ENCODE measurements at regions not wholly inside any gene's neighbourhood (a gene's known extent, or its start where the extent isn't known, plus 50 kb on each side); places are given as distances from the start of the nearest gene placed in this dataset.

DNA sequence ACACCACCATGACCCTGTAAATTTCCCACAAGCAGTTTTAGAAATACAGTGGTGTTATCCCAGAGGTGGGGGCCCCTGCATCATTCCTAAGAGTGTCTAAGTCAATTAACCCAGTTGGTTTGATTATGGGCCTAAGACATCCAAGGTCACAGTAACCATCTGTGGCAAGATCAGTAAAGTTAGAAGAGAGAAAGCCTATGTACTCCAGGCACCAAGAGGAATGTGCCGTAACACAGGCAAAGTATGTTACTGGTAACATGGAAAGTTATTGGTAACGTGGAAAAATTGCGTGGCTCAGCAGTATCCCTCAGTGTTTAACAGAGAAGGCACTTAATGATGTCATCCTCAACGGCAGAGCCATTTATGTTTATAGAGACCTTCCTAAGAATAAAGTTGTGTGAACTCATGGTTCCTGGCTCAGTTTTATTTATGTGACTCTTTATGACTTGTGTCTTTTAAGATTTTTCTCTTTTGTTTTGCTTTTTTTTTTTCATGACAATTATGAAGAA lies 144.1 kb upstream of the RASGRP1 start:
- no peaks in the 10 kb centered on the region for H3K36me3 ChIP-seq (ENCODE audit: insufficient read depth, low read length, poor library complexity, severe bottlenecking)
- no peak overlapping the region for H3K27ac ChIP-seq (ENCODE audit: low read depth, low read length, poor library complexity, severe bottlenecking)
- TF ChIP-seq, protein P1, sequence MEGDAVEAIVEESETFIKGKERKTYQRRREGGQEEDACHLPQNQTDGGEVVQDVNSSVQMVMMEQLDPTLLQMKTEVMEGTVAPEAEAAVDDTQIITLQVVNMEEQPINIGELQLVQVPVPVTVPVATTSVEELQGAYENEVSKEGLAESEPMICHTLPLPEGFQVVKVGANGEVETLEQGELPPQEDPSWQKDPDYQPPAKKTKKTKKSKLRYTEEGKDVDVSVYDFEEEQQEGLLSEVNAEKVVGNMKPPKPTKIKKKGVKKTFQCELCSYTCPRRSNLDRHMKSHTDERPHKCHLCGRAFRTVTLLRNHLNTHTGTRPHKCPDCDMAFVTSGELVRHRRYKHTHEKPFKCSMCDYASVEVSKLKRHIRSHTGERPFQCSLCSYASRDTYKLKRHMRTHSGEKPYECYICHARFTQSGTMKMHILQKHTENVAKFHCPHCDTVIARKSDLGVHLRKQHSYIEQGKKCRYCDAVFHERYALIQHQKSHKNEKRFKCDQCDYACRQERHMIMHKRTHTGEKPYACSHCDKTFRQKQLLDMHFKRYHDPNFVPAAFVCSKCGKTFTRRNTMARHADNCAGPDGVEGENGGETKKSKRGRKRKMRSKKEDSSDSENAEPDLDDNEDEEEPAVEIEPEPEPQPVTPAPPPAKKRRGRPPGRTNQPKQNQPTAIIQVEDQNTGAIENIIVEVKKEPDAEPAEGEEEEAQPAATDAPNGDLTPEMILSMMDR (conservative IDR thresholded peaks at IDR 0.05; ENCODE audit: low read depth, low read length) = no peak
- no peak for TF ChIP-seq EZH2 (IDR thresholded peaks at IDR 0.05; ENCODE audit: borderline replicate concordance, low read depth, low read length, poor library complexity, severe bottlenecking)
- H3K4me3 ChIP-seq (ENCODE audit: low read depth, low read length, poor library complexity, severe bottlenecking) = no peak overlapping the region
- H3K27me3 ChIP-seq (replicated peaks; ENCODE audit: insufficient read depth, low read depth, low read length, poor library complexity) = peaks cover 15% of the 10 kb centered on the region
- BruUV-seq (replicated peaks) = no TSS peak
- ChIA-PET CTCF (no interaction called here), POLR2A (ENCODE audit: low non-redundant PET) (no interaction called here)
- no peaks in the 10 kb centered on the region for H3K9me3 ChIP-seq (ENCODE audit: low read depth, low read length, poor library complexity, severe bottlenecking)
- no peaks in the 10 kb centered on the region for H3K4me1 ChIP-seq (ENCODE audit: insufficient read depth, low read length, poor library complexity, severe bottlenecking)
- no peak for DNase-seq (ENCODE audit: low spot score)
- intact Hi-C loops (cut with micrococcal nuclease; ENCODE audit: unreplicated experiment) = loop anchor here (5.0 to 10.0 kb wide), 4 partner anchors 284 to 1566 kb away; partner anchors contain the start of gene THBS1

DNA sequence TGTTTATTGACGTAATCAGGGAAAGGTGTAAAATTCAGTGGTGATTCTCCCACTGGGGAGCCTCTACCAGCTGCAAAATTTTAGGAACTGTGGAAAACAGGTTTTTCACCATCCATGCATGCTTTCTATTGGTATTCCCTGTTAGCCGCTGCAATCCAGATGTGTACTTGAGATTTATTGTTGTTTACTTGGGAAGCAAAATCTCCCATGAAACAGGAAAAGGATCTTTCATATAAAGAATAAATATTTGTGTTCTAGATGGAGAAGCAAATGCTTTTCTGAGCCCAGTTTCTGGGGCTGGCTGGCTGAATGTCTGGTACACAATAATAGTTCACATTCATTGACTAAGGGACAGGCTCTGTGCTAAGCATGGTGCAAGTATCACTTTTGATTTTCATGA lies 144.6 kb upstream of the RASGRP1 start:
- H3K4me1 ChIP-seq (ENCODE audit: insufficient read depth, low read length, poor library complexity, severe bottlenecking) = no peaks in the 10 kb centered on the region
- ChIA-PET POLR2A (ENCODE audit: low non-redundant PET) (no interaction called here), CTCF (no interaction called here)
- no peaks in the 10 kb centered on the region for H3K36me3 ChIP-seq (ENCODE audit: insufficient read depth, low read length, poor library complexity, severe bottlenecking)
- no peak overlapping the region for H3K4me3 ChIP-seq (ENCODE audit: low read depth, low read length, poor library complexity, severe bottlenecking)
- no peak for DNase-seq (ENCODE audit: low spot score)
- TF ChIP-seq EZH2 (IDR thresholded peaks at IDR 0.05; ENCODE audit: borderline replicate concordance, low read depth, low read length, poor library complexity, severe bottlenecking) = no peak
- TF ChIP-seq, protein P1 (conservative IDR thresholded peaks at IDR 0.05; ENCODE audit: low read depth, low read length) = no peak
- H3K9me3 ChIP-seq (ENCODE audit: low read depth, low read length, poor library complexity, severe bottlenecking) = no peaks in the 10 kb centered on the region
- BruUV-seq (replicated peaks) = no TSS peak
- H3K27ac ChIP-seq (ENCODE audit: low read depth, low read length, poor library complexity, severe bottlenecking) = no peak overlapping the region
- H3K27me3 ChIP-seq (replicated peaks; ENCODE audit: insufficient read depth, low read depth, low read length, poor library complexity) = peaks cover 13% of the 10 kb centered on the region
- intact Hi-C loops (cut with micrococcal nuclease; ENCODE audit: unreplicated experiment) = loop anchor here (5.0 to 10.0 kb wide), 4 partner anchors 283 to 1566 kb away; partner anchors contain the start of gene THBS1

DNA sequence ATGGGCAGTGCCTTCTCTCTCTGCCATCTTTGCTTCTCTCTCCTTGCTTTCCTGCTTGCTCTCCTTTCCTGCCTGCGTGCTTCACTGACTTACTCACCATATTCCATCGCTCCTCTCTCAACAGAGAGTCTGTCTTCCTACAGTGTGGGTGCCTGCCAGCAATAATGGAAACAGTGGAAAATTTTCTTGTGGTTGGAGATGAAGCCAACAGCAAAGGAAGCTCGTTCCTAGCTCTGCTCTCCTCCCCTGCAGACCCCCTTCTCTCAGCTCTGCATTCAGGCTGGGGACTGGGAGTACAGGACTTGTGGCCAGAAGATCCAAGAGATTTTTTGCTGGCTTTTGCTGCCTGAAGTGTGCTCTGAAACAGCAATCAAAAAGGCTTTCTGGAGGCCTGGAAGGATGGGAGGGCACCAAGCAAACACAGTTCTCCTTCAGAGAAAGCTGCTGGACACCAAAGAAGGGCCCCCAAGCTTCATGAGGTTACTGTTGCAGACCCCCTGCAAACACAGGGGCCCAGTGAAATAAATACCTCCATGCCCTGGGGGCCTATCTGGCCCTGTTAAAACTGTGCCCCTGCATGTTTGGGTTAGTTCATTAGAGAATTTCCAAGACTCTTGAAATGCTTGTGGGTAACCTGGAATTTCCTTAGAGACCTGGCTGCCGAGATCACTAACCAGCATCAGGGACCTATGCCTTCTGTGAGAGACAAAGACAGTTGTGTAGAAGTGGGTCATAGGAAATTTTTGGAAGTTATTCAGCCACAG lies 149.9 kb upstream of the RASGRP1 start:
- H3K36me3 ChIP-seq (ENCODE audit: insufficient read depth, low read length, poor library complexity, severe bottlenecking) = no peaks in the 10 kb centered on the region
- DNase-seq (ENCODE audit: low spot score) = no peak
- BruUV-seq (replicated peaks) = no TSS peak
- no peaks in the 10 kb centered on the region for H3K4me1 ChIP-seq (ENCODE audit: insufficient read depth, low read length, poor library complexity, severe bottlenecking)
- intact Hi-C loops (cut with micrococcal nuclease; ENCODE audit: unreplicated experiment) = no loop called here
- TF ChIP-seq, protein P1 (conservative IDR thresholded peaks at IDR 0.05; ENCODE audit: low read depth, low read length) = no peak
- TF ChIP-seq EZH2 (IDR thresholded peaks at IDR 0.05; ENCODE audit: borderline replicate concordance, low read depth, low read length, poor library complexity, severe bottlenecking) = no peak
- no peak overlapping the region for H3K4me3 ChIP-seq (ENCODE audit: low read depth, low read length, poor library complexity, severe bottlenecking)
- ChIA-PET CTCF (interaction anchor here (0.6 kb wide), 1 partner anchor 1041 kb away, joined by 5 read pairs; no protein-coding TSS in a partner anchor), POLR2A (ENCODE audit: low non-redundant PET) (no interaction called here)
- H3K27ac ChIP-seq (ENCODE audit: low read depth, low read length, poor library complexity, severe bottlenecking) = no peak overlapping the region
- H3K9me3 ChIP-seq (ENCODE audit: low read depth, low read length, poor library complexity, severe bottlenecking) = no peaks in the 10 kb centered on the region
- H3K27me3 ChIP-seq (replicated peaks; ENCODE audit: insufficient read depth, low read depth, low read length, poor library complexity) = peaks cover 9% of the 10 kb centered on the region
